HG02885 (cell line): ENCODE measurements at regions not wholly inside any gene's neighbourhood (a gene's known extent, or its start where the extent isn't known, plus 50 kb on each side); places are given as distances from the start of the nearest gene placed in this dataset.

Experiments
- ATAC-seq: cut with Tn5 transposase; IDR thresholded peaks from one replicate; pipeline ENCODE4 v1.9.1; 2021; ENCODE audit warnings: mild to moderate bottlenecking; ENCODE audit not compliant: unreplicated experiment, poor library complexity

GRCh38 chr22:27407369-27407985, 394.1 kb downstream of the MN1 start:
- ATAC-seq: no peak

- ATAC-seq: no peak
Measured at GRCh38 chr22:27408068-27408467, 393.5 kb downstream of the MN1 start.

- ATAC-seq: no peak
Measured at GRCh38 chr22:27409299-27409698, 392.3 kb downstream of the MN1 start.

- ATAC-seq: no peak
Measured at GRCh38 chr22:27412866-27413445, 388.6 kb downstream of the MN1 start.

- no peak for ATAC-seq
Measured at GRCh38 chr22:27413702-27414101, 387.9 kb downstream of the MN1 start.

GRCh38 chr22:27416511-27417420, 384.8 kb downstream of the MN1 start:
- no peak for ATAC-seq

GRCh38 chr22:27417421-27417814, 384.1 kb downstream of the MN1 start:
- no peak for ATAC-seq

- ATAC-seq: no peak
Measured at GRCh38 chr22:27418261-27418660, 383.3 kb downstream of the MN1 start.

- ATAC-seq: no peak
Measured at GRCh38 chr22:27419473-27419872, 382.1 kb downstream of the MN1 start.

- ATAC-seq: no peak
Measured at GRCh38 chr22:27420195-27420816, 381.2 kb downstream of the MN1 start.

- no peak for ATAC-seq
Measured at GRCh38 chr22:27420817-27421361, 380.7 kb downstream of the MN1 start.

GRCh38 chr22:27422442-27422841, 379.1 kb downstream of the MN1 start:
- no peak for ATAC-seq

- ATAC-seq: no peak
Measured at GRCh38 chr22:27424319-27424718, 377.2 kb downstream of the MN1 start.

GRCh38 chr22:27429476-27429875, 372.1 kb downstream of the MN1 start:
- no peak for ATAC-seq

- no peak for ATAC-seq
Measured at GRCh38 chr22:27431081-27431480, 370.5 kb downstream of the MN1 start.

GRCh38 chr22:27431896-27432295, 369.7 kb downstream of the MN1 start:
- ATAC-seq: no peak

- no peak for ATAC-seq
Measured at GRCh38 chr22:27433099-27433498, 368.5 kb downstream of the MN1 start.

- ATAC-seq: no peak
Measured at GRCh38 chr22:27433585-27434190, 367.9 kb downstream of the MN1 start.

- no peak for ATAC-seq
Measured at GRCh38 chr22:27434898-27435297, 366.7 kb downstream of the MN1 start.

- ATAC-seq: no peak
Measured at GRCh38 chr22:27435844-27436576, 365.5 kb downstream of the MN1 start.
